Left hindlimb (tissue), 1 donor: ENCODE measurements at regions not wholly inside any gene's neighbourhood (a gene's known extent, or its start where the extent isn't known, plus 50 kb on each side); places are given as distances from the start of the nearest gene placed in this dataset.
A peak's percentile ranks its signal among the peaks of the same experiment; 100 is the strongest.
"Not testable (repeated sequence)": the region's sequence is repeated elsewhere in the genome, so short reads cannot be mapped to it uniquely, and the experiment has no call there.

Experiments
- DNase-seq: peaks from one replicate; pipeline ENCODE4 v3.0.0-alpha.2; 2018

DNA sequence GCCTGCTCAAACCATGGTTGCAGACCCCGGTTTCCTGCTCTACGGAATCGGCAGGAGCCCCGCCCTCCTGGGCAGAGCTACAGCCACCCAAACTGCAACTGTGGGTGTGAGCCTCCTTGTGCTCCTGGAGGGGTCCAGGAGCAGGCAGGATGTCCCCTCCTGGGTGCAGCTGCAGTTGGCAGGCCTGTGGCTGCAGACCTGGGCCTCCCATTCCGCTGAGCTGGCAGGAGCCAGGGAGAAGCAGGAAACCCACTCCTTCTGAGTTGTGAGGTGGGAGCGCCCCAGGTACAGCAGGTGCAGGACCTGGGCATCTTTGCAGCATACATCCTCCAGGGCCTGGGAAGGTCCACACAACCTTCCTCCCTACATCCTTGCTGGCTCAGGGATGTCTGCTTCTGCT lies 578.7 kb upstream of the USP24 start:
- no peak for DNase-seq

DNA sequence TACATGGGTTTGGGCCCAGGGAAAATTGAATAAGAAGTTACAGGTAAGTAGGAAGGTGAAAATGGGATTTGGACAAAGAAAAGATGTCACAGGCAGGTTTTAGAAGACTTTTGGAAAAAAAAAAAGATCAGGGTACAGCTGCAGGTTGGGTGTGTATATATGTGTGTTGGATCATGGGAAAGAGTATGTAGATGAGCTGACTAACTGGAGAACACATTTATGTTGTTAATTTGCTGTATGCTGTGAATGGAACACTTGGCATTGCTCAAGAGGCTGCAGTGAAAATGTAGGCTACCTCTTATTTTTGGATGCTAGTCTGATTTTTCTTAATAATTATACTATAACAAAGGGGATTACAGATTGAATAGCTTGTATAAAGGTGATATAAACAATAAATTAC lies 577.7 kb upstream of the USP24 start:
- DNase-seq: no peak

DNA sequence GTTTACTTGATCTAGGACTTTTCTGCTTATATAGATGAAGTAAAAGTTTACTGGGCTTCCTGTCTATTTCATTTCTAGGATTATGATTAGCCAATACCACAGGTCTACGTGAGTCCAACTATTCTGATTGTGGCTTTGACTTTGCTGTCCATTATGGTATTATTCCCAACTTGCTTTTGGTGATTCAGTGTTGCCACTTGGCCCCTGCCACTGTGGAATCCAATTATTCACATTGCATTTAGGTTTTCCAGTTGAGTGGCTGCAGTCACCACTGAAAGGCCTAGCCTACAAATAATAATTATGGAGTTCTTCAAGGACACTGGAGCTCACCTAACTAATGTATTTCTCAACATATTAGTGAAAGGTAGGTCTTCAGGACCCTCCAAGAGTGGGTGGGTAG lies 574.3 kb upstream of the USP24 start:
- no peak for DNase-seq

DNA sequence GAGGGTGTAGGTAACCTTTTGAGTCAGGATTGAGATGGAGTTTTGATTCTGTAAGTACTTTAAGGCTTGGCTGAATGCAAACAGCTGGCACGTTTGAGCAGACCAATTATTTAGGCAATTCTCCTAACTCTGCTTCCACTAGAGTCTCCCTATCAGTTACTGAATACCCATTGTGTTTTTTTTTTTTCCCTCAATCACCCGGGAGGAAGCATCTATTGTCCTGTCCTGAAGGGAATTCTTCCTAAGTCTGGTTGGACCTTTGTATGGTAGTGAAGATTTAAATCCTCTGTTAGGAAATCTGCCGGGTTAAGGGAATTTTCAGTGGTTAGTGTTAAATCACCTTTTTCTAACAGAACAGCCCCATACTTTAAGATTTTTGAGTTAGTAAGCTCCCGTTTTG lies 571.2 kb upstream of the USP24 start:
- DNase-seq: no peak

DNA sequence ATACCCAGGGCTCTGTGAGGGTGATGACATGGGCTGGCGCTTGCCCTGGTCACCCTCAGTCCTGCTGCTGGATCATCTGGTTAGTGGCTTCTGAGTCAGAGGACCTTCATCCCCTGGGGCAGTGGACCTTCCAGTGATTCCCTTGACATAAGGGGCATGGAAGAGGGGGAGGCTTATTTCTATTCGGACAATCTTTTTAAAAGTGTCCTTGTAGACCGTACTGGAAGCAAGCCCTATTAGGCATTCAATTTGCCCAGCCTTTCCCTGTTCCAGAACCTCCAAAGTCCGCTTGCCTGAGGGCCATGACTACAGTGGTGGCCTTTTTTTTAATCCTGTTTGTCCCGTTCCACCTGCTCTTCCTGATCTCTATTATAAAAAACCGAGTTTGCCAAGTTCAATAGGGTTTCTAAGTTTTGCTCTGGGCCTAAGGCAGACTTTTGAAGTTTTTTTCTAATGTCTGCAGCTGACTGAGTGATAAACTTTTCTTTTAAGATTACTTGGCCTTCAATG lies 569.8 kb upstream of the USP24 start:
- DNase-seq: not testable (repeated sequence)

DNA sequence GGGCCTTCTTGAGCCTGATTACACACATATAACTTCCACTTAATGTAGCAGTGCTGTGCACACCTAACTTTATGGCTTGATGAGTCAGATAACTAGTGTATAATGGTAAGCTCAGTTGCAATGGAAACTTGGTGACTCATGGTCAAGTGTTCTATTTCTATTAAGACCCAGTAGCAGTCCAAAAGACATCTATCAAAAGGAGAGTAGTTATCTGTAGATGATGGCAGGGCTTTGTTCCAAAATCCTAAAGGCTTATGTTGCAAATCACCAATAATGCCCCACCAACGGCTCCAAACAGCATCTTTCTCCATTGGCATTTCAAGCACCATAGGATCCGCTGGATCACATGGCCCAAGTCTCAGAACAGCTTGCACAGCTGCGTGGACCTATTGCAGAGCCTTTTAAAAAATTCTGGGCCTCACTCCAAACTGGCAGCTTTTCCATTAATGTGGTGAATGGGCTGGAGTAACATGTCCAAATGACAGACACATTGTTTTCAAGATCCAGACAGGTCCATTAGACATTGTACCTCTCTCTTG lies 566.8 kb upstream of the USP24 start:
- no peak for DNase-seq

DNA sequence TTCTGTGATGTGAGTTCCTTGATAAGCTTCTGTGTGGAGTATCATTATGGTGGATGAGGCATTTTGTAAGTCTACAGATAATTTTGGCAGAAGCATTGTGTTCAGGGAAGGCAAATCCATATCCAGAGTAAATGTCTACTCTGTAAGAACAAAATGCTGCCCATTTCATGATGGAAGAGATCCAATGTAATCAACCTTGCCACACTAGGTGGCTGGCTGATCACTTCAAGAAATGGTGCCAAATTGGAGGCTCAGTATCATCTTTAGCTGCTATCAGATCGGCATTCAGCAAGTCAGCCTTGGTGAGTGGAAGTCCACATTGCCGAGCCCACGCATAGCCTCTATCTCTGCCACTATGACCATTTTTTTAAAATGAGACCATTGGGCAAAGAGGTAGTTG lies 565.8 kb upstream of the USP24 start:
- no peak for DNase-seq

DNA sequence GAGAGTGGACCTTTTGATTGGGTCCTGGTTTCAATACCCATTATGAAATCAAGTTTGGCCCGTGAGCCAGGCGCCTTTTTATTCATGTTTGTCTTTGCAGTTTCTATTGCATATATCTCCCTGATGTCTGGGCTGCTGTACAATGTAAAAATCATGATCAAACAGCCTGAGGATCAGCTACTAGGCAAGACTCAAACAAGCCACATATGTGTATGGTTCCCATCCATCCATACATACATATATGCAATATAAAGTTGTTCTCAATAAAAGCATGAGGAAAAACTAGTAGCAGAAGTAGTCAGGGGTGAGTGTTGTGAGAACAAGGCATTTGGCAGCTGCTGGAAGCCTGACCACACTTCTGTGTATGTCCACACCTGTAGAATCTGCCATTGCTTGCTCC lies 562.4 kb upstream of the USP24 start:
- no peak for DNase-seq

DNA sequence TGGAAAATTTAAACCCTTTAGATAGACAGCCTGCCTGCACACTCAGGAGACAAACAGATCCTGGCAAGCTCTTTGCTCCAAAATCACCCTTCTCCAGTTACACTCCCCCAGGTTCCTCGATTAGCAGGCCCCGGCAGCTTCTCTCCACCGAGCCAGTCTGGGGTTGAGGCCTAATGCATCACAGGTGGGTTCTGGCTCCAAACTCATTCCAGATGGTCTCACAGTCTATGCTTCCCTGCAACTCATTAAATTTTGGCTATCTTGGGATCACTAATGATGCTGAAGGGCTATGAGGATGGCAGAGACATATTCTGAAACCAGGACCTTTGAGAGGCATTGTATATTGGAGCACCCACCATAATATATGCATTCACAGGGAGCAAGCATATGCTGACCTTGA lies 559.8 kb upstream of the USP24 start:
- no peak for DNase-seq

DNA sequence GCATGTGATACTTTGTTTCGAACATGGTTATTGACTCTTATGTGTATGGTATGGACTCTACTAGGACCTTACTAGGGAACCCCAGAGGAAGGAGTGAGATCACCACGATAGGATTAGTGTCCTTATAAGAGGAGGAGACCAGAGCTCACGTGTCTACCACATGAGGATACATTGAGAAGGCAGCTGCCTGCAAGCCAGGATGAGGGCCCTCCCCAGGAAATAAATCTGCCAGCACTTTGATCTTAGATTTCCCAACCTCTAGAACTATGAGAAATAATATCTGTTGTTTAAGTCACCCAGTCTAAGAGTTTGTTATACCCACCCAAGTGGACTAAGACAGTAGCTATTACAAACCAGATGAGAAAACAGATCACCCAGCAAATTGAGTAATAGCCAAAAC lies 559.3 kb upstream of the USP24 start:
- DNase-seq: no peak

DNA sequence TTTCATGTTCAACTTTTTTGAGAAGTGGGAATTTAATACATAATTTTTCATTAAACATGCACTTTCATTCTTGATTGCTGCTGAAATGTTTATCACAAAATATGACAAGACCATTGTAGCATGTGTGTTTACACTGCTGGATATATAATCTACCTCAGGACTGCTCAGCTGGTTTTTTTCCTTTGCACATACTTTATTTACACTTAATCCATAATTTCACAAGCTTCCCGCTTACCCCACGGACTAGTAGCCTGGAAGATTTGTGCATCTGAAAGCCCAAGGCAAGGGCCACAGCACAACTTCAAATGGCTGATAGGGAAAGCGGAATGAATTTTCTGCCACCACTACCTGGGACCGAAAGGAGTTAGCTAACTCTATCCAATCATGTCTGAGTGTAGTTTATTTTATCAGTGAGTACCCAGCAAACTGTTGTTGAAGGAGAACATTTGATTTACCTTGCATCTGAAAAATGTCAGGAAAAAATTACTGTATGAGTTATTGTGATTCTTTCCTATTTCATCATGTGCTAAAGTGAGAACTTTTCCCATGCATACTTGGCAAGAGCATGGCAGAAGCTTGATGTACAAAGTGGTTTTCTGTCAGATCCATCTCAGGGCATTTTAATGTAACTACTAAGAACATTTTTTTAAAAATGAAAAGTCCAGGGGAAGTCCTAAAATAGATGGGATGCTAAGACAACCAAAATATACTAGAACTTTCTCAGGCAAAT lies 558.2 kb upstream of the USP24 start:
- no peak for DNase-seq

DNA sequence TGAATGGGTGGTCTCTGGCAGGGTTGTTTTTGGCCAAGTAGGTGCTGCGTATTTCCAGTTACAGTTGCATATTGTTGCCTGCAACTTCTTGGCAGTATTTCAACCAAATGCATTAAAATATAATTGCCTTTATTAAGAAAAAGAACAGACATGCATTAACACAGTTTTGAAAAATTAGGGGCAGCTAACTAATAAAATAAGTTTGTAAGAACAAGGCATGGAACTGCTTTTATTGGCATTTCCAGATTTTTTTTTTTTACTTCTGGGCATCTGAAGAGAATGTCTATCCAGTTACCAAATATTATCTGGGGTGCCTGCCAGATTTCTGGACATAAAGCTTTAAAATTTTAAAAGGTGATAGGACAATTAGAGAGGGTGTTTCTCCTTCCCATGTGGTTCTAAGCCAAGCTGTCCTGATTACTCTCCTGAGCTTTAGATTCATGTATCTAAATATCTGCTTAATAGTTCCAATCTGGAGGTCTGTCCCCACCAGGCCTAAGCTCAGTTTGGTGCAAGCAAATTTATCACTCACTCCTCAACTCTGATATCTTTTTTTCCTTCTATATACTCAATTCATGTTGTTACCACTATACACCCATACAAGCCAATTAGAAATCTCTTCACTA lies 553.3 kb upstream of the USP24 start:
- DNase-seq: no peak

DNA sequence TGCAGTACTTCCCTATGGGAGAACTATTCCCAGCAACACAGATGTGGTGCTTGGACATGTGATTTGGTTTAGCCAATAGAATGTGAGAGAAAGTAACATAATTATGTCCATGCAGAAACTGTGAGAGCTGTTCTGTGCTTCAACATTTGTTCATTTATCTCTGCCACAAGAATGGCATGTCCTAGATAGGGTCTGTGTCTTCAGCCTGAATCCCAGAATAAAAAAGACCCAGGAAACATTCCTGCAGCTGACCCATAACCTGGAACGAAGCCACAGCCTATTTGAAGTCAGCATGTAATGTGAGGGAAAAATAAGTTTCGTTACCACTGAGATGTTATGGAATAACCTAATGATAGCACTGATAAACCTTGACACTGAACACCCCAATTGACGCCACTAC lies 552.0 kb upstream of the USP24 start:
- DNase-seq: no peak

DNA sequence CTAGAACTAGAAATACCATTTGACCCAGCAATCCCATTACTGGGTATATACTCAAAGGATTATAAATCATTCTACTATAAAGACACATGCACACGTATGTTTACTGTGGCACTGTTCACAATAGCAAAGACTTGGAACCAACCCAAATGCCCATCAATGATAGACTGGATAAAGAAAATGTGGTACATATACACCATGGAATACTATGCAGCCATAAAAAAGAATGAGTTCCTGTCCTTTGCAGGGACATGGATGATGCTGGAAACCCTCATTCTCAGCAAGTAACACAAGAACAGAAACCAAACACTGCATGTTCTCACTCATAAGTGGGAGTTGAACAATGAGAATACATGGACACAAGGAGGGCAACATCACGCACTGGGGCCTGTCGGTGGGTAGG lies 550.3 kb upstream of the USP24 start:
- DNase-seq: not testable (repeated sequence)

DNA sequence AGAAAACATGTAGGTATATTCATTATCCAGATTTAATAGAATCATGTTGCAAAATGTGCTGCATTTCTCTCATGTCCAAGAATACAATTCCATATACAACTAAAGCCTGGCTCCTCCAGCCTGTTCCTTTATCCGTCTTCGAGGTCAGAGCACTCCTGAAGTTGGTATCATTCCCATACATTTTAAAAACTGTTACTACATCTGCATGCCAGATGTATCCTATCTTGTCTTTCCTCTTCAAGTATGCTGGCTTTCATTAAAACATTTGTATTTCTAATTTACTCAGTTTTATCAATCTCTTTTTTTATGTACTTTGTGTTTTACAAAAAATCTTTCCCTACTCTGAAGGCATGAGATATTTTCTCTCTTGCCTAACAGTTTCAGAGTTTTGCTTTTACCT lies 536.6 kb upstream of the USP24 start:
- no peak for DNase-seq

DNA sequence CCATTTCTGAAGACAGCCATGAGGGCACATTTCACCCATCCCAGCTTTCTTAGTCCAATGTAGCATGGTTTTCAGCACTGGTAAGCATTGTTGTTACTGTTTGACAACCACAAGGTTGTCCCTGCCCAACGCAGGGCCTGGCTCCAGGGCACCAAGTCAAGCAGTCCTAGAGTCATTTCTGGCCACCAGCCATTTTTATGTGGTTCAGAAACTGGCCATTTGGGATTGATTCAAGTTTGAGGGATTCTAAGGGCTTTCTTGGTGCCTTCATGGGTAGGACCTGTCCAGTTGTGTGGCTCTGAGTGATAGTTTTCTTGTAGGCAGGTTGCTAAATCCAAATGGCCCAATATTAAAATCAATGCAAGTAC lies 535.4 kb upstream of the USP24 start:
- no peak for DNase-seq

DNA sequence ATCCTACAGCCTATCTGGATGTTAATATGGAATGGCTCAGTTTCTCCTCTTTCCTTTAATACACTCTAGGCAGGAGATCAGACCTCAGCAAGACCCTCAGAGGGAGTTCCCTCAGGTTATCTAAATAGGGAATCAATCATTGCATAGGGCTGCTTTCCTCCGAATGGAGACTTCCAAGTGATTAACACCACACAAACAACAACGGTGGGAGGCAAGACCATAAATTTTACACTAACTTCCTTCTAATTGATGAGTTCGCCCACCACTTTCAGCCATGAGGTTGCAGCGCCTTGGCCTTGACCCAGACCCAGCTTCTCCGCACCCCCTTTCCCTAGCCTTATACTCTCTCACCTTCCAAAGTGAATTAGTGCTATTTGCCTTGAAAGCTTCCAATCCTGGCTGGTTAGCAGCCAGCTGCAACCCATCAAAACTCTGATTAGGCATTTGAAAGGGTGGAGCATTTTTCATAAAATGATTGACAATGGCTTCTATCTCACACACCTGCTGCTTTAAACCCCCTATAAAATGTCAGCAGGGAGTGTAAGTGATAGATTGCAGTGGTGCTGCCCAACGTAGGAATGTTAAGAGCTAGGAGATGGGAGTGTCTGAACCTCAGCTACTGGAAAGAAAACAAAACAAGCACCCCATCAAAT lies 534.9 kb upstream of the USP24 start:
- DNase-seq: no peak

DNA sequence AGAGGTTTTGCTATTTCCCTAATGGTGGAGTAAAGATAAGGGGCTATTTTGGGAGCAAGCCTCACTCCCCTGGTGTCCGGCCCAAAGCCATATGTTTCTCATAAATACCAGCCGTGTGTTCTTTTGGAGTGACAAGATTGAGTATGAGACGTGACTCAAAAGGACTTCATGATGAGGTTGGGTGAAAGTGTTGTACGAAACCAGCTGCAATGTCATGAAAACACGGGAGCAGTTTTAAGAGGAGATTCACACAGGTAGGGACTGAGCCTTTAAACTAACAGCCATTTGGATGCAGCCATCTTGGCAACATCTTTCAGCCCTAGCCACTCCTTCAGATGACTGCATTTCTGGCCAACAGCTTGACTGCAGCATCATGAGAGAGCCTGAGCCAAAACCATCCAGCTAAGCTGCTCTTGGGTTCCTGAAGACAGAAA lies 532.3 kb upstream of the USP24 start:
- peak; percentile 52 for DNase-seq

DNA sequence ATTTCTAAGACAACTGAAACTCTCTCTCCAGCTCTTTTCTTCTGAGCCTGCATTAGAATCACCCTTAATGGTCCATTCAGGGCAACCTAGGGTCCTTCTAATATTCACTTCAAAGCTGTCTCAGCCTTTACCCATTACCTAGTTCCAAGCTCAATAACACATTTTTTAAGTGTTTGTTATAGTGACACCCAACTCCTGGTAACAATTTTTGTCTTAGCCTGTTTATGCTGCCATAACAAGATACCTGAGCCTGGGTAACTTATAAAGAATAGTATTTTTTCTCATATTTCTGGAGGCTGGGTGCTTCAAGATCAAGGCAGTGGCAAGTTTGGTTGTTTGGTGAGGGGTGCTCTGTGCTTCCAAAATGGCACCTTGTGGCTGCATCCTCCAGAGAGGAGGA lies 531.5 kb upstream of the USP24 start:
- no peak for DNase-seq

DNA sequence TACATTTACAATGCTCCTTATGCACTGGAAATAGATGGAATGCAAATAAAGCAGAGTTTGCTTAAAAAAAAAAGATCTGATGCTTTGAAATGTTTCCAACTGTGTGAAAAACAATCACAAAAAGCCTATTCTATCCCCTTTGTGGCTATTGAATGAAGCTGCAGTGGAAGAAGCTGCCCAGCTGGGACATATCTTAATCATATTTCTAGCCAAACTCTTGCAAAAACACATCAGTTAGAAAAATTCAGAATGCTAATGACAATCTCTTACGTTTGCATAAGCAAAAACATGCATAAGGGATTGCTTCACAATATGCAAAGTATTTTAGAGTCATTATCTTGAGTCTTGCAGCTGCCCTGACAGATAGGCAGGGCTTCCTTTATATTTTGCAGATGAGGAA lies 526.4 kb upstream of the USP24 start:
- no peak for DNase-seq

DNA sequence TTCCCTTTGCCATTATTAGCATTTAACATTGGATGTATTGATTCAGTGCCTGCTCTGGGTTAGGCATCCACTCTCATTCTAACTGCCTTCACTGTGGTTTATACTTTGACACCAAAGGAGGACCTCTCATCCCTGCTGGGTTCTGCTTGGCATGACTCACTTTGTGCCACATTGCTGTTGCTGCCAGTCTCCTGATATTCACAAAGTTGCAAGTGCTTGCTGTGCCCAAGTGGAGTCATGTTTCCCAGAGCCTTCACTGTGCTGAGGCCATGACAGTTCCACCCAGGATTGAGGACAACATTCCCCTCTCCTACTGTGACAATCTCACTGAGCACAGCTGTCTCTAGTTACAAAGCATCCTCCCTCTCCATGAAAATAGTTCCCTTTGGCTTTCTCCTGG lies 519.9 kb upstream of the USP24 start:
- no peak for DNase-seq

DNA sequence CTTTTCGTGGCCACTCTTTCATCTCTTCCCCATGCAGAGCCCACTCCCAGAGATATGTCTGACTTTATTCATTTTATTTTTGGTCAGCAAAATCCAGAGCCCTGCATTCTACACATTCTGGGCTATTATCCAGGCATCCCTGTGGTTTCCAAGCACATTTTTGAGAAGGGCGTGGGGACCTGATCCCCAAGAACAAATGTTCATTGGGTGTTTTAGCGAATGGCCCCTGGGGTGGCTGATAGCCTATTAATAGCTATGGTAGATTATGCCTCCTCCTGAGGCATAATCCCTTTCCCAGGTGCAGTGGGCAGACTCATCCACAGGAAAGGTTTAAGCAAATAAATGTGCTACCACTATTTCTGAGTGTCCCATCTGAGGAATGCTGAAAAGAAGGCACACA lies 511.8 kb upstream of the USP24 start:
- peak; percentile 44 for DNase-seq

DNA sequence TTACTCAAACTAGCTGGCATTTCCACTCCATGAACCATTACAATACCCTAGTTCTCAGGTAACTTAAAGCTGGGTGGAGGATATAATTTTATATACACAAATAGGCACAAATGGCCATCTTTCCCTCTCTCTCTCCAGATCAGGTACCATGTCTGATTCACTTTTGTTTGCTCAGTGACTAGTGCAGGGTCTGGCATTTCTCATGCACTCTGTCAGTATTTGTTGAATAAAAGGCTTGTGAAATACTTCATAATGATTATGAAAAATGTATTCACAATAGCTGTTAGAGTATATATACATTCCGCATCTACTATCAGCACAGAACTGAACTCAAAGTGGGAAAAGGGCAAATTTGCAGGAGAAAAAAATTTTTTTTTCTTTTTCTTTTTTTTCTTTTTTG lies 510.2 kb upstream of the USP24 start:
- DNase-seq: no peak
